RWPE2 (cell line): ENCODE measurements at regions not wholly inside any gene's neighbourhood (a gene's known extent, or its start where the extent isn't known, plus 50 kb on each side); places are given as distances from the start of the nearest gene placed in this dataset.

Experiments used
- ATAC-seq: fragments of 200-7000 bp; cut with Tn5 transposase; 3 replicates; pipeline ENCODE4 v1.9.1; 2021; ENCODE audit warnings: low read depth
- DNase-seq: peaks from one replicate; pipeline ENCODE4 v3.0.0-alpha.2; 2020; ENCODE audit warnings: low spot score
- H3K27ac ChIP-seq: fragments of 450-650 bp; 2 replicates; pipeline ENCODE4 v1.5.1; 2017; ENCODE audit warnings: mild to moderate bottlenecking; ENCODE audit not compliant: poor library complexity, severe bottlenecking
- H3K27me3 ChIP-seq: fragments of 250-450 bp; sonication (Bioruptor Pico); 2 replicates; pipeline ENCODE4 v1.5.1; 2021; ENCODE audit warnings: mild to moderate bottlenecking, moderate library complexity; ENCODE audit not compliant: insufficient read depth, poor library complexity, severe bottlenecking
- H3K36me3 ChIP-seq: fragments of 250-450 bp; sonication (Bioruptor Pico); 2 replicates; pipeline ENCODE4 v1.5.1; 2020; ENCODE audit warnings: low read depth, mild to moderate bottlenecking, moderate library complexity
- H3K4me1 ChIP-seq: fragments of 250-450 bp; sonication (Bioruptor Pico); 2 replicates; pipeline ENCODE4 v1.5.1; 2021; ENCODE audit warnings: mild to moderate bottlenecking, moderate library complexity; ENCODE audit not compliant: insufficient read depth, poor library complexity, severe bottlenecking
- H3K4me3 ChIP-seq: fragments of 250-450 bp; sonication (Bioruptor Pico); 2 replicates; pipeline ENCODE4 v1.5.1; 2021; ENCODE audit warnings: mild to moderate bottlenecking, moderate library complexity; ENCODE audit not compliant: severe bottlenecking
- H3K9me3 ChIP-seq: fragments of 250-450 bp; sonication (Bioruptor Pico); 2 replicates; pipeline ENCODE4 v1.5.1; 2021; ENCODE audit warnings: mild to moderate bottlenecking, moderate library complexity; ENCODE audit not compliant: severe bottlenecking
- TF ChIP-seq, protein P1 (sequence below): fragments of 450-650 bp; IDR thresholded peaks from one replicate; pipeline ENCODE4 v1.5.1; 2017; ENCODE audit warnings: mild to moderate bottlenecking, moderate library complexity; ENCODE audit not compliant: poor library complexity, severe bottlenecking

DNA sequence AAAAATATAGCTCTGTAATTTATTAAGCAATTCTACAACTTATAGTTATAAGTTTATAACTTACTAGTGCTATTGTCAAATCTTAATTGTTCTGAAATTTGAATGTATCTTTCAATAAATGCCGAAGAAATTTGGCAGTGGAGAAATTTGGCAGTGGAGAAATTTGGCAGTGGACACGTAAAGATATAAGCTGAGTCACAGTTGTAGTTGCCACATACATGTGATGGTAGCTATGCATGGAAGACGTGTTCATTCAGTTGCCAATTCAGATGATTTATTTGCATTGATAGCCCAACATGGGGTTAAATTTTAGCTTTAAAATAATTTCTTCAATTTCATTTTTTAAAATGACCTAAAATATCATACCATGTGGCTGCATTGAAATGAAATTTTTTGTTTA, 127.8 kb upstream of the NR4A3 start:
- H3K27ac ChIP-seq: no peak overlapping the region
- ATAC-seq (no peak), DNase-seq (no peak)

DNA sequence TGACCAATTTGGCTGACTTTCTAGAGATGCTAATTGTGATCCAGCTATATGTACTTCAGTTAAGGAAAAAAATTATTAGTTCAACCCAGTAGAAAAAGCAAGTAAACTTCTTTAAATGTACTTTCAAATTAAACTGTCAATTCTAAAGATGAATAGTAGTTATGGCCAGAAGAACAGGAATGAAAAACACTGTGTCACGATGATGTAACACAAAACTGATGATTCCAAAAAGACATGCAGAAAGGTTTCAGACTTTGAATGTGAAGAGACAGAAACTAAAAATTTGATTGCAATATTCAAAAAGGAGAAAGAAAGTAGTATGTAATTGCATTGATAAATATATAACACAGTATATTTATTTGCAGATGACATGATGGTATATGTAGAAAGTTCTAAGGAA, 127.3 kb upstream of the NR4A3 start:
- DNase-seq (no peak), ATAC-seq (no peak)
- no peaks in the 10 kb centered on the region for H3K4me1 ChIP-seq
- no peak overlapping the region for H3K27ac ChIP-seq
- H3K36me3 ChIP-seq: no peaks in the 10 kb centered on the region
- TF ChIP-seq, protein P1, sequence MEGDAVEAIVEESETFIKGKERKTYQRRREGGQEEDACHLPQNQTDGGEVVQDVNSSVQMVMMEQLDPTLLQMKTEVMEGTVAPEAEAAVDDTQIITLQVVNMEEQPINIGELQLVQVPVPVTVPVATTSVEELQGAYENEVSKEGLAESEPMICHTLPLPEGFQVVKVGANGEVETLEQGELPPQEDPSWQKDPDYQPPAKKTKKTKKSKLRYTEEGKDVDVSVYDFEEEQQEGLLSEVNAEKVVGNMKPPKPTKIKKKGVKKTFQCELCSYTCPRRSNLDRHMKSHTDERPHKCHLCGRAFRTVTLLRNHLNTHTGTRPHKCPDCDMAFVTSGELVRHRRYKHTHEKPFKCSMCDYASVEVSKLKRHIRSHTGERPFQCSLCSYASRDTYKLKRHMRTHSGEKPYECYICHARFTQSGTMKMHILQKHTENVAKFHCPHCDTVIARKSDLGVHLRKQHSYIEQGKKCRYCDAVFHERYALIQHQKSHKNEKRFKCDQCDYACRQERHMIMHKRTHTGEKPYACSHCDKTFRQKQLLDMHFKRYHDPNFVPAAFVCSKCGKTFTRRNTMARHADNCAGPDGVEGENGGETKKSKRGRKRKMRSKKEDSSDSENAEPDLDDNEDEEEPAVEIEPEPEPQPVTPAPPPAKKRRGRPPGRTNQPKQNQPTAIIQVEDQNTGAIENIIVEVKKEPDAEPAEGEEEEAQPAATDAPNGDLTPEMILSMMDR: no peak
- H3K4me3 ChIP-seq: no peak overlapping the region
- peaks cover 2% of the 10 kb centered on the region for H3K27me3 ChIP-seq
- H3K9me3 ChIP-seq: no peaks in the 10 kb centered on the region

More for the DNA sequence above, 127.8 kb upstream of the NR4A3 start:
- H3K4me3 ChIP-seq: no peak overlapping the region
- no peaks in the 10 kb centered on the region for H3K4me1 ChIP-seq
- TF ChIP-seq, protein P1: no peak
- peaks cover 2% of the 10 kb centered on the region for H3K27me3 ChIP-seq
- no peaks in the 10 kb centered on the region for H3K36me3 ChIP-seq
- H3K9me3 ChIP-seq: no peaks in the 10 kb centered on the region

DNA sequence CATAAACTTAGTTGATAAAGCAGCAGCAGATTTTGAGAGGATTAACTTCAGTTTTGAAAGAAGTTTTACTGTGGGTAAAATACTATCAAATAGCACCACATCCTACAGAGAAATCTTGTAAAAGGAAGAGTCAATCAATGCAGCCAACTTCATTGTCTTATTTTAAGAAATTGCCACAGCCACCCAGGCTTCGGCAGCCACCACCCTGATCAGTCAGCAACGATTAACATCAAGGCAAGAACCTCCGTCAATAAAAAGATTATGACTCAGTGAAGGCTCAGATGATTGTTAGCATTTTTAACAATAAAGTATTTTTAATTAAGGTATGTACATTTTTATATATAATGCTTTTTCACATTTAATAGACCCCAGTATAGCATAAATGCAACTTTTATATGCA, 122.3 kb upstream of the NR4A3 start:
- no peak for ATAC-seq
- no peak overlapping the region for H3K27ac ChIP-seq
- H3K4me3 ChIP-seq: no peak overlapping the region
- no peaks in the 10 kb centered on the region for H3K9me3 ChIP-seq
- H3K4me1 ChIP-seq: no peaks in the 10 kb centered on the region
- H3K27me3 ChIP-seq: peaks cover 6% of the 10 kb centered on the region
- DNase-seq: no peak
- H3K36me3 ChIP-seq: no peaks in the 10 kb centered on the region
- TF ChIP-seq, protein P1: no peak

DNA sequence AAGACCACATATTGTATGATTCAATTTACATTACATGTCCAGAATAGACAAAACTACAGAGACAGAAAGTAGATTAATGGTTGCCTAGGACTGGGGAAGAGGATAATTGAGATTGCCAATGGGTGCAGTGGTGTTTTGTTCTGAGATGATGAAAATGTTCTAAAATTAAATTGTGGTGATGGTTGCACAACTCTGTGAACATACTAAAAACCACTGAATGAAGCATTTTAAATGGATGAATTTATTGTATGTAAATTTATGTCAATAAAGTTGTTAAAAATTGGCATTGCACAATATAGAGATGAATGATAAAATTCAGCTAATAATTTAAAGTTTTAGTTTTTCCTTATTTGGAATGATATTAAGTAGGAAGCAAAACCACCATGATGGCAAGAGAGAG, 109.5 kb upstream of the NR4A3 start:
- H3K4me1 ChIP-seq: no peaks in the 10 kb centered on the region
- TF ChIP-seq, protein P1: no peak
- no peaks in the 10 kb centered on the region for H3K27me3 ChIP-seq
- no peak for DNase-seq
- no peak overlapping the region for H3K4me3 ChIP-seq
- H3K27ac ChIP-seq: no peak overlapping the region
- H3K36me3 ChIP-seq: no peaks in the 10 kb centered on the region
- no peak for ATAC-seq
- H3K9me3 ChIP-seq: no peaks in the 10 kb centered on the region

DNA sequence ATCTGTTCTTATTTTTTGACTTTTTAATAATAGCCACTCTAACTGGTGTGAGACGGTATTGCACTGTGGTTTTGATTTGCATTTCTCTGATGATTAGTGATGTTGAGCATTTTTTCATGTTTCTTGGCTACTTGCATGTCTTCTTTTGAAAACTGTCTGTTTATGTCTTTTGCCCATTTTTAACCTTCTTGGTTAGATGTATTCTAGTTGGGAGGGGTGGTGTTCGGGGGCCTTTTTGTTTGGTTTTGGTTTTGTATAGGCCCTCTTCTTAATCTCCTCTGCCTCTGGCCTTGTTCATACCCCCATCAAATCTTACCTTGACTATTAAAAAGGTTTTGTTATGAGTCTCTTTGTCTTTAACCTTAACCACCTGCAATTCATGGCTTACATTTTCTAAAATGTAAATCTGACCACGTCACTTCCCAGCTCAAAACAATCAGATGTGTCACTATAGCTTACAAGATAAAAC, 107.8 kb upstream of the NR4A3 start:
- no peaks in the 10 kb centered on the region for H3K36me3 ChIP-seq
- no peaks in the 10 kb centered on the region for H3K27me3 ChIP-seq
- DNase-seq (no peak), ATAC-seq (no peak)
- no peak overlapping the region for H3K4me3 ChIP-seq
- H3K9me3 ChIP-seq: no peaks in the 10 kb centered on the region
- no peak overlapping the region for H3K27ac ChIP-seq
- H3K4me1 ChIP-seq: no peaks in the 10 kb centered on the region
- TF ChIP-seq, protein P1: no peak
